Thymus (tissue), 11 donors: ENCODE measurements at regions not wholly inside any gene's neighbourhood (a gene's known extent, or its start where the extent isn't known, plus 50 kb on each side); places are given as distances from the start of the nearest gene placed in this dataset.

Source experiments
- DNase-seq, 9 donors: peaks; one replicate each; pipeline ENCODE4 v3.0.0-alpha.2; 2013; ENCODE audit warnings: low spot score in 9 of 9, low read depth in 6 of 9, missing footprints in 1 of 9
- H3K27ac ChIP-seq, 2 donors: one replicate each; pipeline ENCODE4 v1.5.1; 2013; ENCODE audit warnings: control low read depth in 1 of 2, low read depth in 1 of 2, low read length in 1 of 2, mild to moderate bottlenecking in 1 of 2, moderate library complexity in 1 of 2
- H3K27me3 ChIP-seq, 2 donors: one replicate each; pipeline ENCODE4 v1.5.1; 2013; ENCODE audit warnings: low read length in 1 of 2; ENCODE audit not compliant: control insufficient read depth in 2 of 2, insufficient read depth in 1 of 2
- H3K36me3 ChIP-seq, 2 donors: one replicate each; pipeline ENCODE4 v1.5.1; 2013; ENCODE audit warnings: low read length in 1 of 2, mild to moderate bottlenecking in 1 of 2, moderate library complexity in 1 of 2; ENCODE audit not compliant: control insufficient read depth in 2 of 2, insufficient read depth in 2 of 2
- H3K4me1 ChIP-seq, 2 donors: one replicate each; pipeline ENCODE4 v1.5.1; 2013; ENCODE audit warnings: low read length in 2 of 2; ENCODE audit not compliant: control insufficient read depth in 2 of 2, insufficient read depth in 2 of 2
- H3K4me3 ChIP-seq, 2 donors: one replicate each; pipeline ENCODE4 v1.5.1; 2013; ENCODE audit warnings: low read length in 2 of 2, control low read depth in 1 of 2, mild to moderate bottlenecking in 1 of 2
- H3K9me3 ChIP-seq, 2 donors: one replicate each; pipeline ENCODE4 v1.5.1; 2013; ENCODE audit warnings: low read length in 1 of 2, mild to moderate bottlenecking in 1 of 2; ENCODE audit not compliant: control insufficient read depth in 2 of 2, insufficient read depth in 1 of 2
- WGBS: extraction: QIAGEN DNeasy Blood & Tissue Kit; methylation state at CpG from one replicate; pipeline ENCODE4 v1.1.7; 2013; 5-methylcytosine and 5-hydroxymethylcytosine counted together
- donor health status: healthy.

GRCh38 chr10:121194696-121195523 lies 343.7 kb downstream of the WDR11 start:
- no peaks in the 10 kb centered on the region for H3K27me3 ChIP-seq
- WGBS, result 75% methylated on average over 10 of the region's 10 CpGs
- no peaks in the 10 kb centered on the region for H3K9me3 ChIP-seq
- no peak overlapping the region for H3K27ac ChIP-seq
- no peaks in the 10 kb centered on the region for H3K4me1 ChIP-seq
- DNase-seq, result no peak
- no peaks in the 10 kb centered on the region for H3K36me3 ChIP-seq
- H3K4me3 ChIP-seq, result no peak overlapping the region

- Histone ChIP-seq H3K27ac (no peak overlapping the region), H3K4me3 (no peak overlapping the region), H3K27me3 (no peaks in the 10 kb centered on the region), H3K9me3 (no peaks in the 10 kb centered on the region), H3K36me3 (no peaks in the 10 kb centered on the region), H3K4me1 (no peaks in the 10 kb centered on the region)
- WGBS, result 66% methylated on average over 8 of the region's 8 CpGs
- DNase-seq, result no peak
Measured at GRCh38 chr10:121195524-121195910, 344.4 kb downstream of the WDR11 start.

- no peaks in the 10 kb centered on the region for H3K36me3 ChIP-seq
- DNase-seq, result no peak
- H3K9me3 ChIP-seq, result no peaks in the 10 kb centered on the region
- H3K27ac ChIP-seq, result no peak overlapping the region
- no peaks in the 10 kb centered on the region for H3K27me3 ChIP-seq
- H3K4me1 ChIP-seq, result no peaks in the 10 kb centered on the region
- H3K4me3 ChIP-seq, result no peak overlapping the region
Measured at GRCh38 chr10:121199081-121199480, 347.9 kb downstream of the WDR11 start.

- Histone ChIP-seq H3K27ac (no peak overlapping the region), H3K36me3 (no peaks in the 10 kb centered on the region), H3K4me1 (no peaks in the 10 kb centered on the region), H3K9me3 (no peaks in the 10 kb centered on the region), H3K4me3 (no peak overlapping the region), H3K27me3 (no peaks in the 10 kb centered on the region)
- DNase-seq, result no peak
- 96% methylated on average over 2 of the region's 2 CpGs for WGBS
Measured at GRCh38 chr10:121205625-121206024, 354.5 kb downstream of the WDR11 start.

- no peak for DNase-seq
- H3K36me3 ChIP-seq, result no peaks in the 10 kb centered on the region
- WGBS, result 93% methylated on average over 2 of the region's 2 CpGs
- H3K27ac ChIP-seq, result no peak overlapping the region
- H3K4me1 ChIP-seq, result no peaks in the 10 kb centered on the region
- no peaks in the 10 kb centered on the region for H3K27me3 ChIP-seq
- no peaks in the 10 kb centered on the region for H3K9me3 ChIP-seq
- no peak overlapping the region for H3K4me3 ChIP-seq
Measured at GRCh38 chr10:121211446-121211845, 360.3 kb downstream of the WDR11 start.

- Histone ChIP-seq H3K9me3 (no peaks in the 10 kb centered on the region), H3K4me1 (no peaks in the 10 kb centered on the region), H3K27me3 (no peaks in the 10 kb centered on the region), H3K4me3 (no peak overlapping the region), H3K27ac (no peak overlapping the region), H3K36me3 (no peaks in the 10 kb centered on the region)
- DNase-seq, result no peak
- whole genome bisulfite sequencing, result 92% methylated on average over 4 of the region's 4 CpGs
Measured at GRCh38 chr10:121213437-121213836, 362.3 kb downstream of the WDR11 start.

- WGBS, result 92% methylated on average over 2 of the region's 2 CpGs
- DNase-seq, result no peak
Measured at GRCh38 chr10:121216295-121216694, 365.1 kb downstream of the WDR11 start.

GRCh38 chr10:121216721-121217181 lies 365.6 kb downstream of the WDR11 start:
- H3K27ac ChIP-seq, result no peak overlapping the region
- WGBS, result 76% methylated on average over 8 of the region's 8 CpGs
- no peaks in the 10 kb centered on the region for H3K27me3 ChIP-seq
- H3K4me3 ChIP-seq, result no peak overlapping the region
- no peak for DNase-seq
- no peaks in the 10 kb centered on the region for H3K4me1 ChIP-seq
- no peaks in the 10 kb centered on the region for H3K36me3 ChIP-seq
- no peaks in the 10 kb centered on the region for H3K9me3 ChIP-seq

More at GRCh38 chr10:121216295-121216694, 365.1 kb downstream of the WDR11 start:
- Histone ChIP-seq H3K4me1 (no peaks in the 10 kb centered on the region), H3K9me3 (no peaks in the 10 kb centered on the region), H3K4me3 (no peak overlapping the region), H3K36me3 (no peaks in the 10 kb centered on the region), H3K27me3 (no peaks in the 10 kb centered on the region), H3K27ac (no peak overlapping the region)

- no peaks in the 10 kb centered on the region for H3K36me3 ChIP-seq
- DNase-seq, result no peak
- WGBS, result 87% methylated on average over 7 of the region's 7 CpGs
- no peaks in the 10 kb centered on the region for H3K4me1 ChIP-seq
- no peaks in the 10 kb centered on the region for H3K27me3 ChIP-seq
- H3K4me3 ChIP-seq, result no peak overlapping the region
- H3K27ac ChIP-seq, result no peak overlapping the region
- H3K9me3 ChIP-seq, result no peaks in the 10 kb centered on the region
Measured at GRCh38 chr10:121217331-121217730, 366.2 kb downstream of the WDR11 start.
